IMR-90 (cell line): ENCODE measurements at regions not wholly inside any gene's neighbourhood (a gene's known extent, or its start where the extent isn't known, plus 50 kb on each side); places are given as distances from the start of the nearest gene placed in this dataset.
A peak's percentile ranks its signal among the peaks of the same experiment; 100 is the strongest.

ENCODE experiments used
- ATAC-seq: fragments of 200-7000 bp; cut with Tn5 transposase; 2 replicates; pipeline ENCODE4 v1.9.1; 2020; ENCODE audit warnings: low read depth, mild to moderate bottlenecking, moderate library complexity
- BruUV-seq: library from RNA; stranded (reverse); fragments of 400-500 nt; replicated peaks from 2 replicates; lab custom pipeline; 2021; lab: Mats Ljungman, UMichigan
- CTCF ChIA-PET: fragments of 300-600 bp; formaldehyde crosslinking; extraction: SDS; loops from one replicate; lab custom pipeline; 2021; ENCODE audit warnings: antibody characterized with exemption; lab: Yijun Ruan, JAX
- POLR2A ChIA-PET: fragments of 300-600 bp; sonication (Branson Sonifier 250); formaldehyde crosslinking; loops from one replicate; lab custom pipeline; 2022; ENCODE audit warnings: antibody characterized with exemption; ENCODE audit not compliant: unreplicated experiment; lab: Charles Lee
- DNase-seq: peaks from one replicate; pipeline ENCODE4 v3.0.0; 2013
- H2AFZ ChIP-seq: replicated peaks from 2 replicates; pipeline ENCODE3; 2013; ENCODE audit warnings: low read length, mild to moderate bottlenecking; ENCODE audit not compliant: poor library complexity
- H2AK5ac ChIP-seq: 2 replicates; pipeline ENCODE4 v1.6.1; 2013; ENCODE audit warnings: low read depth, low read length, inconsistent platforms
- H2AK9ac ChIP-seq: replicated peaks from 2 replicates; pipeline ENCODE3; 2013; ENCODE audit warnings: mild to moderate bottlenecking, low read depth, low read length, moderate library complexity; ENCODE audit not compliant: poor library complexity
- H2BK120ac ChIP-seq: 2 replicates; pipeline ENCODE4 v1.6.1; 2013; ENCODE audit warnings: low read depth, low read length, inconsistent platforms
- H2BK15ac ChIP-seq: 3 replicates; pipeline ENCODE4 v1.6.1; 2013; ENCODE audit warnings: low read depth, low read length, inconsistent platforms
- H2BK20ac ChIP-seq: 2 replicates; pipeline ENCODE4 v1.6.1; 2013; ENCODE audit warnings: low read depth, mild to moderate bottlenecking, inconsistent platforms, low read length, moderate library complexity
- H2BK5ac ChIP-seq: 2 replicates; pipeline ENCODE4 v1.6.1; 2013; ENCODE audit warnings: mild to moderate bottlenecking, low read depth, low read length, inconsistent platforms; ENCODE audit not compliant: poor library complexity, severe bottlenecking
- H3K14ac ChIP-seq: replicated peaks from 2 replicates; pipeline ENCODE4 v1.6.1; 2013; ENCODE audit warnings: low read depth, low read length, inconsistent platforms
- H3K18ac ChIP-seq: 2 replicates; pipeline ENCODE4 v1.6.1; 2013; ENCODE audit warnings: low read depth, low read length, control low read depth
- H3K23ac ChIP-seq: 2 replicates; pipeline ENCODE4 v1.6.1; 2013; ENCODE audit warnings: low read depth, low read length, inconsistent platforms
- H3K27ac ChIP-seq: 2 replicates; pipeline ENCODE4 v1.5.1; 2013; ENCODE audit warnings: mild to moderate bottlenecking, control low read depth, low read length; ENCODE audit not compliant: insufficient read depth
- H3K27me3 ChIP-seq: 2 replicates; pipeline ENCODE4 v1.6.1; 2013; ENCODE audit warnings: low read length; ENCODE audit not compliant: control insufficient read depth, insufficient read depth
- H3K36me3 ChIP-seq: 2 replicates; pipeline ENCODE4 v1.6.1; 2013; ENCODE audit warnings: low read length, mixed read lengths; ENCODE audit not compliant: control insufficient read depth, insufficient read depth
- H3K4ac ChIP-seq: 2 replicates; pipeline ENCODE4 v1.6.1; 2013; ENCODE audit warnings: low read depth, low read length, inconsistent platforms
- H3K4me1 ChIP-seq: 2 replicates; pipeline ENCODE4 v1.6.1; 2013; ENCODE audit warnings: low read length, mixed read lengths; ENCODE audit not compliant: control insufficient read depth, insufficient read depth
- H3K4me2 ChIP-seq: 2 replicates; pipeline ENCODE4 v1.6.1; 2013; ENCODE audit warnings: low read depth, mild to moderate bottlenecking, control low read depth, low read length, moderate library complexity
- H3K4me3 ChIP-seq: 2 replicates; pipeline ENCODE4 v1.5.1; 2013; ENCODE audit warnings: low read depth, mild to moderate bottlenecking, control low read depth, low read length, moderate library complexity; ENCODE audit not compliant: insufficient read depth
- H3K56ac ChIP-seq: 2 replicates; pipeline ENCODE4 v1.6.1; 2013; ENCODE audit warnings: low read length, inconsistent platforms; ENCODE audit not compliant: insufficient read depth; ENCODE audit errors: extremely low read depth
- H3K79me1 ChIP-seq, 2 experiments: 2 replicates each; pipeline ENCODE4 v1.6.1; 2013; ENCODE audit warnings: low read length in 2 of 2, inconsistent platforms in 1 of 2, low read depth in 1 of 2
- H3K9ac ChIP-seq: 2 replicates; pipeline ENCODE4 v1.6.1; 2013; ENCODE audit warnings: low read depth, low read length, control low read depth
- H3K9me1 ChIP-seq: 2 replicates; pipeline ENCODE4 v1.6.1; 2013; ENCODE audit warnings: low read length, inconsistent platforms; ENCODE audit not compliant: insufficient read depth
- H3K9me3 ChIP-seq: 2 replicates; pipeline ENCODE4 v1.6.1; 2013; ENCODE audit warnings: low read length; ENCODE audit not compliant: control insufficient read depth, insufficient read depth
- H4K20me1 ChIP-seq: 2 replicates; pipeline ENCODE4 v1.6.1; 2013; ENCODE audit warnings: low read length, inconsistent platforms; ENCODE audit not compliant: insufficient read depth
- H4K5ac ChIP-seq: 2 replicates; pipeline ENCODE4 v1.6.1; 2013; ENCODE audit warnings: mild to moderate bottlenecking, low read depth, low read length, control low read depth
- H4K8ac ChIP-seq, 2 experiments: 2 replicates each; pipeline ENCODE4 v1.6.1; 2013; ENCODE audit warnings: low read depth in 2 of 2, low read length in 2 of 2, control low read depth in 1 of 2, inconsistent platforms in 1 of 2
- H4K91ac ChIP-seq: 2 replicates; pipeline ENCODE4 v1.6.1; 2013; ENCODE audit warnings: low read depth, low read length, inconsistent platforms; ENCODE audit not compliant: insufficient read depth
- MAFK ChIP-seq: IDR thresholded peaks from 2 replicates; pipeline ENCODE4 v1.6.1; 2012; ENCODE audit warnings: low read depth, low read length, improper control_type of control experiment
- RFX5 ChIP-seq: IDR thresholded peaks from 2 replicates; pipeline ENCODE4 v1.8.0; 2012; ENCODE audit warnings: low read depth, mild to moderate bottlenecking, low read length, moderate library complexity
- whole genome bisulfite sequencing, 2 experiments: methylation state at CpG; one replicate each; pipeline versions ENCODE4 v1.1.5 to v1.1.7; 2013; ENCODE audit warnings: missing lambda C conversion rate in 2 of 2; ENCODE audit not compliant: insufficient read length in 1 of 2; ENCODE audit errors: extremely low coverage in 2 of 2; 5-methylcytosine and 5-hydroxymethylcytosine counted together
- dilution Hi-C: fragments of 300-500 bp; cut with HindIII; formaldehyde crosslinking; loops from one replicate; pipeline ENCODE4 v1.14.3; 2018; ENCODE audit warnings: low sequenced_read_pairs; ENCODE audit not compliant: unreplicated experiment
- in situ Hi-C: fragments of 300-500 bp; cut with MboI; formaldehyde crosslinking; loops from 3 replicates; pipeline ENCODE4 v1.14.3; 2019; ENCODE audit warnings: low sequenced_read_pairs, inconsistent platforms, mixed read lengths
- intact Hi-C: fragments of 100-400 bp; cut with micrococcal nuclease; formaldehyde crosslinking; loops from 2 replicates; pipeline ENCODE4 v1.10.0; 2022

- no TSS peak for BruUV-seq
- Histone ChIP-seq H2BK5ac (no peak overlapping the region), H3K27ac (no peak overlapping the region), H3K9me1 (no peaks in the 10 kb centered on the region), H2BK15ac (no peak overlapping the region), H3K4ac (no peak overlapping the region), H4K5ac (no peak overlapping the region), H3K56ac (no peak overlapping the region), H2AK9ac (no peak overlapping the region), H3K4me3 (no peak overlapping the region), H3K14ac (no peak overlapping the region), H3K23ac (no peak overlapping the region), H3K79me1 (no peaks in the 10 kb centered on the region), H4K20me1 (no peaks in the 10 kb centered on the region), H3K18ac (no peak overlapping the region), H3K9me3 (no peaks in the 10 kb centered on the region), H3K27me3 (no peaks in the 10 kb centered on the region), H3K4me1 (no peaks in the 10 kb centered on the region), H2AK5ac (no peak overlapping the region), H3K36me3 (no peaks in the 10 kb centered on the region), H4K91ac (no peak overlapping the region), H4K8ac (no peak overlapping the region), H2BK120ac (no peak overlapping the region), H2AFZ (no peak overlapping the region), H3K4me2 (no peak overlapping the region), H3K9ac (no peak overlapping the region), H2BK20ac (no peak overlapping the region)
- WGBS, 2 experiments: no CpG with 5 or more reads among the region's 6 CpGs
- TF ChIP-seq RFX5 (no peak), MAFK (0 out of 2 replicates have a peak, but pooled peaks have one; percentile 45)
- ChIA-PET POLR2A (no interaction called here), CTCF (no interaction called here)
- ATAC-seq: no peak
- no peak for DNase-seq
- in situ Hi-C loops (no loop called here), intact Hi-C loops (loop anchor here (1.0 kb wide), 1 partner anchor 45 kb away; no protein-coding TSS in a partner anchor), dilution Hi-C loops (no loop called here)
These were observed 239.8 kb downstream of the EN1 start for GRCh38 chr2:118607641-118608040.
